Kidney (tissue), 13 donors: ENCODE measurements at regions not wholly inside any gene's neighbourhood (a gene's known extent, or its start where the extent isn't known, plus 50 kb on each side); places are given as distances from the start of the nearest gene placed in this dataset.

ENCODE experiments used
- DNase-seq, 5 donors: peaks; one replicate each; pipeline ENCODE4 v3.0.0-alpha.2; 2013 to 2020
- FAIRE-seq: peaks from 2 replicates; lab custom pipeline; 2012; peaks lifted over from hg19 to GRCh38; lab: Jason Lieb, UNC
- H3K27ac ChIP-seq, 2 donors: one replicate each; pipeline ENCODE4 v1.7.0; 2013; ENCODE audit warnings: low read depth in 2 of 2, low read length in 2 of 2, inconsistent platforms in 1 of 2
- H3K27me3 ChIP-seq: one replicate; pipeline ENCODE4 v1.7.1; 2013; ENCODE audit warnings: low read length, inconsistent platforms; ENCODE audit not compliant: control insufficient read depth, insufficient read depth
- H3K36me3 ChIP-seq, 3 donors: one replicate each; pipeline versions ENCODE4 v1.7.0 to v1.7.1; 2013; ENCODE audit warnings: low read length in 3 of 3, control low read depth in 1 of 3, inconsistent platforms in 1 of 3; ENCODE audit not compliant: insufficient read depth in 3 of 3, control insufficient read depth in 2 of 3
- H3K4me1 ChIP-seq, 3 donors: one replicate each; pipeline versions ENCODE4 v1.7.0 to v1.7.1; 2013; ENCODE audit warnings: low read length in 3 of 3, inconsistent platforms in 1 of 3, low read depth in 1 of 3; ENCODE audit not compliant: control insufficient read depth in 2 of 3, insufficient read depth in 2 of 3
- H3K4me3 ChIP-seq, 3 donors: one replicate each; pipeline versions ENCODE4 v1.7.0 to v1.8.1; 2013; ENCODE audit warnings: low read length in 3 of 3, control low read depth in 1 of 3, inconsistent platforms in 1 of 3
- H3K9ac ChIP-seq, 3 donors: one replicate each; pipeline versions ENCODE4 v1.7.0 to v1.7.1; 2013; ENCODE audit warnings: low read length in 3 of 3, control low read depth in 1 of 3, inconsistent platforms in 1 of 3
- H3K9me3 ChIP-seq, 3 donors: one replicate each; pipeline versions ENCODE4 v1.7.0 to v1.7.1; 2013; ENCODE audit warnings: low read length in 3 of 3, control low read depth in 1 of 3, inconsistent platforms in 1 of 3; ENCODE audit not compliant: control insufficient read depth in 2 of 3, insufficient read depth in 1 of 3
- CTCF ChIP-seq: IDR thresholded peaks from 3 replicates; pipeline ENCODE4 v1.5.1; 2012; ENCODE audit warnings: mild to moderate bottlenecking, moderate library complexity, borderline replicate concordance; ENCODE audit not compliant: insufficient read depth; ENCODE audit errors: extremely low read depth
- intact Hi-C: fragments of 100-400 bp; cut with DNase I; formaldehyde crosslinking; loops from one replicate; pipeline ENCODE4 v1.11.1; 2022
- donor health status: control.
- donor health status: control.
- donor health status: control.
- donor health status: control.
- donor health status: control.
- donor health status: DM: yes; HTN: yes; CAD: no.
- donor health status: Normal renal cell carcinoma (clear cell type).

DNA sequence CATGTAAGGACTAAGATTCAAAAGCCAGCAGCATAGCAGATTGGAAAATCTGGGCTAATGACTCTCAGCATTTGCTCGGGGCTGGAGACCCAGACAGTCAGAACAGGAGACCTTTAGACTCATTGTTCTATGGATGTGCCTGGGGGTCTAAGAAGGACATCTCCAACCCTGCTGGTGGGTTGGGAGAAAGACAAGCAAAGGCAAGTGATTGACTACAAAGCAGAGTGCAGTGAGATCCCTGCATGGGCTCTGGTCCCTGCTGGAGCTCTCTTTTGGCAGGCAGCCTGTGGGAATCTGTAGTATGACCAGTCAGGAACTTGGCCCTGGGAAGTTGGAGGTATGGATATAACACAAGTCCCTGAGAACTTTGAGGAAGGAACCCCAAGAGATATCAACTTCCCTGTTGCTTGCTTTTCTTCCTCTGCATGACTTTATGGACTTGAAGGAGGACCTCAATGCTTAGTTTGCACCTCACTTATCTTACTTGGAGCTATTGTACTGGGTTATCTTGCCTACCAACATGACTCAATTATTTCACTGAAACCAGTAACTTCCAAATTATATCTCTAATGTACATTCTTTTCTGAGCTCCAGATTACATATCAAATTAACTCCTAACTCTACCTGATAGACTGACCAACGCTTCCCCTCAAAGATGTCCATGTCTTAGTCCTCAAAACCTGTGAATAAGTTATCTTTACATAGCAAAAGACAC lies 236.0 kb downstream of the CYRIA start:
- H3K27me3 ChIP-seq, result no peaks in the 10 kb centered on the region

DNA sequence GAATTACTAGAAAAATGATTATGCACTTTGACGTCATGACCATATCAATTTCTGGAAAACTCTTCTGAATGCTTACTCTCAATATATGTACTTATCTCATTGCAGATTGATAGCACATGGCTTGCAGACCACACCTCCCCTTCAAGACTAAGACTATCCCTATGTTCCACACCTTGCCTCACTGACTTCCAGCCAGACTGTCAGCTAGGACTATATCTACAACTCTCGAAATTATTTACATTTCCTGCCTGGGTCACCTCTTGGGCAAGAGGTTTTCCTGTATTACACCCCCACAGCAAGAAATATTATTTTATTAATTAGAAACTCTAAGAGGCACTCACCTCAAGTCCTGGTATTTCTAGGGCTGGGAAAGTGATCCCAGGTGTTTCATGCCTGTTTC lies 236.6 kb downstream of the CYRIA start:
- H3K4me1 ChIP-seq, result no peaks in the 10 kb centered on the region

More for the DNA sequence above, 236.0 kb downstream of the CYRIA start:
- Histone ChIP-seq H3K36me3 (no peaks in the 10 kb centered on the region), H3K9ac (no peak overlapping the region), H3K27ac (no peak overlapping the region), H3K4me3 (no peak overlapping the region), H3K4me1 (no peaks in the 10 kb centered on the region), H3K9me3 (no peaks in the 10 kb centered on the region)
- TF ChIP-seq CTCF, result no peak
- FAIRE-seq, result no peak
- DNase-seq, result no peak
- intact Hi-C loops, result no loop called here

DNA sequence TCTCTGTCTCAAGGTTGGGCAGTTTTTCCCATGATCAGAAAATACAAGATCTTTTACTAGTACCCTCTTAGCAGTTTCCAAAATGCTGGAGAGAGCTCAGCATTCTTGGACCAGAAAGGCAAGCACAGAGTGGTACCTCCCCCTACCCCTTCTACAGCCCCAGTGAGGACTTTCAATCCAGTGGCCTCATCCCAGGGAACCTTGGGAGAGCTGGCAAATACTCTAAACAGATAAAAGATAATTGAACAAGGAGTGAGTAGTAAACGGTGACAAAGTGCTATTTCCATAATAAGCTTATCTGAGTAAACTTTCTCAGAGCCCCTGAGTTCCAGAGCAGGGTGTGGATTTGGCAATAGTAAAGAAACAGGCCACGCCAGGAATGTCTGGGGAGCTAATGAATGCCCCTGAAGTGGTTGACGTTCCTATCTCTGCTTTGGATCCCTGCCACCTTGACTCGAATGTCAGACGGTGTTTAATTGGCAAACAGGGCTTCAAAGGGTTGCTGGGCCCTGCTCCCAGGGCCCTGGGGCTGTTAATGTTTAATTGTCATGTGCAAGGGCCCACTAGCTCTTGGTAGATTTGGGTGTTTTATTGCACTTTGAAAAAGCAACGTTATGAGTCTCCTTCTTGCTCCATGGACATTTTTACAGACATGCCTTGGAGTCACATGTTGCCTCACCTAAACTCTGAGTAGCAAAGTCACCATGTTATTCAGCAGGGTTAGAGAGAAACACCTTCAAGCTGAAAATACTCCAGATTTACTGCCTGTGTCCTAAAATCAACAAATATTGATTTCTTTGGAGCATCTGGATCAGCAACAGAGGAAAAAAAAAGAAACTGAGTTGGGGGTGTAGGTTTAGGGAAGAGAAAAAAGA lies 239.9 kb downstream of the CYRIA start:
- no peaks in the 10 kb centered on the region for H3K9me3 ChIP-seq
- H3K36me3 ChIP-seq, result no peaks in the 10 kb centered on the region
- H3K9ac ChIP-seq, result no peak overlapping the region
- no peaks in the 10 kb centered on the region for H3K4me1 ChIP-seq
- FAIRE-seq (no peak), DNase-seq (peak in 1 of 5 donors; percentile 24)
- H3K4me3 ChIP-seq, result no peak overlapping the region
- intact Hi-C loops, result no loop called here
- H3K27me3 ChIP-seq, result no peaks in the 10 kb centered on the region
- TF ChIP-seq CTCF, result no peak
- no peak overlapping the region for H3K27ac ChIP-seq

More for the DNA sequence above, 236.6 kb downstream of the CYRIA start:
- Histone ChIP-seq H3K9ac (no peak overlapping the region), H3K27me3 (no peaks in the 10 kb centered on the region), H3K36me3 (no peaks in the 10 kb centered on the region), H3K4me3 (no peak overlapping the region), H3K9me3 (no peaks in the 10 kb centered on the region), H3K27ac (no peak overlapping the region)
- TF ChIP-seq CTCF, result no peak
- FAIRE-seq (no peak), DNase-seq (no peak)
- intact Hi-C loops, result no loop called here
